ENCODE measurements at regions not wholly inside any gene's neighbourhood (a gene's known extent, or its start where the extent isn't known, plus 50 kb on each side); places are given as distances from the start of the nearest gene placed in this dataset.

- no peak for TF ChIP-seq ATF3 (IDR thresholded peaks at IDR 0.05)
- TF ChIP-seq TAF1 (conservative IDR thresholded peaks at IDR 0.05): no peak
- TF ChIP-seq RAD21 (IDR thresholded peaks at IDR 0.05): no peak
- TF ChIP-seq REST (IDR thresholded peaks at IDR 0.05): no peak
- TF ChIP-seq CTCF (IDR thresholded peaks at IDR 0.05; ENCODE audit: low read depth, low read length, missing input control): no peak
- no peak for TF ChIP-seq MAX (IDR thresholded peaks at IDR 0.05)
- no peak for TF ChIP-seq HNF4A (conservative IDR thresholded peaks at IDR 0.05)
- TF ChIP-seq JUND (IDR thresholded peaks at IDR 0.05): no peak
- no peak for TF ChIP-seq GABPA (IDR thresholded peaks at IDR 0.05 in 1 of 2, conservative IDR thresholded peaks at IDR 0.05 in 1 of 2)
Measured at GRCh38 chrX:39469126-39469525, 628.6 kb downstream of the BCOR start.
